ENCODE measurements at regions not wholly inside any gene's neighbourhood (a gene's known extent, or its start where the extent isn't known, plus 50 kb on each side); places are given as distances from the start of the nearest gene placed in this dataset.
"Not testable (repeated sequence)": the region's sequence is repeated elsewhere in the genome, so short reads cannot be mapped to it uniquely, and the experiment has no call there.

GRCh38 chr16:85448557-85449190, 164.4 kb upstream of the GSE1 start:
- no peak for DNase-seq (ENCODE audit: low read depth)
- TF ChIP-seq CTCF (conservative IDR thresholded peaks at IDR 0.05; ENCODE audit: low read depth, low read length) = no peak
- no peak overlapping the region for H3K4me3 ChIP-seq (ENCODE audit: low read length)

GRCh38 chr16:85449191-85449884, 163.8 kb upstream of the GSE1 start:
- TF ChIP-seq CTCF (conservative IDR thresholded peaks at IDR 0.05; ENCODE audit: low read depth, low read length) = no peak
- DNase-seq (ENCODE audit: low read depth) = no peak
- no peak overlapping the region for H3K4me3 ChIP-seq (ENCODE audit: low read length)

GRCh38 chr16:85449885-85450245, 163.3 kb upstream of the GSE1 start:
- no peak for TF ChIP-seq CTCF (conservative IDR thresholded peaks at IDR 0.05; ENCODE audit: low read depth, low read length)
- no peak for DNase-seq (ENCODE audit: low read depth)
- no peak overlapping the region for H3K4me3 ChIP-seq (ENCODE audit: low read length)

GRCh38 chr16:85451142-85451541, 162.0 kb upstream of the GSE1 start:
- not testable (repeated sequence) for DNase-seq (ENCODE audit: low read depth); H3K4me3 ChIP-seq (ENCODE audit: low read length)

GRCh38 chr16:85451641-85452363, 161.3 kb upstream of the GSE1 start:
- TF ChIP-seq CTCF (conservative IDR thresholded peaks at IDR 0.05; ENCODE audit: low read depth, low read length) = no peak
- DNase-seq (ENCODE audit: low read depth) = no peak
- no peak overlapping the region for H3K4me3 ChIP-seq (ENCODE audit: low read length)

- TF ChIP-seq CTCF (conservative IDR thresholded peaks at IDR 0.05; ENCODE audit: low read depth, low read length) = peak; percentile 40
- H3K4me3 ChIP-seq (ENCODE audit: low read length) = no peak overlapping the region
- DNase-seq (ENCODE audit: low read depth) = no peak
Measured at GRCh38 chr16:85452364-85453193, 160.5 kb upstream of the GSE1 start.

- H3K4me3 ChIP-seq (ENCODE audit: low read length) = no peak overlapping the region
- no peak for TF ChIP-seq CTCF (conservative IDR thresholded peaks at IDR 0.05; ENCODE audit: low read depth, low read length)
- DNase-seq (ENCODE audit: low read depth) = no peak
Measured at GRCh38 chr16:85453194-85453678, 159.9 kb upstream of the GSE1 start.
